Liver (tissue), 8 donors: ENCODE measurements at regions not wholly inside any gene's neighbourhood (a gene's known extent, or its start where the extent isn't known, plus 50 kb on each side); places are given as distances from the start of the nearest gene placed in this dataset.

ENCODE experiments used
- DNase-seq: peaks from one replicate; pipeline ENCODE4 v3.0.0-alpha.2; 2017; ENCODE audit warnings: low spot score
- H3K27ac ChIP-seq, 2 donors: one replicate each; pipeline ENCODE4 v1.7.0; 2013; ENCODE audit warnings: inconsistent platforms in 2 of 2, low read length in 2 of 2, control low read depth in 1 of 2, low read depth in 1 of 2, mild to moderate bottlenecking in 1 of 2
- H3K27me3 ChIP-seq, 4 donors: one replicate each; pipeline versions ENCODE4 v1.6.1 to v1.7.0; 2013; ENCODE audit warnings: low read length in 3 of 4, inconsistent platforms in 1 of 4, mild to moderate bottlenecking in 1 of 4, moderate library complexity in 1 of 4; ENCODE audit not compliant: control insufficient read depth in 4 of 4, insufficient read depth in 4 of 4
- H3K36me3 ChIP-seq, 4 donors: one replicate each; pipeline versions ENCODE4 v1.6.1 to v1.7.0; 2013; ENCODE audit warnings: low read length in 3 of 4, mild to moderate bottlenecking in 3 of 4, low read depth in 1 of 4, moderate library complexity in 1 of 4; ENCODE audit not compliant: control insufficient read depth in 4 of 4, insufficient read depth in 3 of 4
- H3K4me1 ChIP-seq, 4 donors: one replicate each; pipeline versions ENCODE4 v1.6.1 to v1.7.0; 2013; ENCODE audit warnings: low read length in 3 of 4, mild to moderate bottlenecking in 3 of 4, moderate library complexity in 1 of 4; ENCODE audit not compliant: control insufficient read depth in 4 of 4, insufficient read depth in 4 of 4
- H3K4me3 ChIP-seq, 3 donors: one replicate each; pipeline versions ENCODE4 v1.6.1 to v1.7.0; 2013; ENCODE audit warnings: low read length in 3 of 3, control low read depth in 1 of 3, low read depth in 1 of 3, mild to moderate bottlenecking in 1 of 3
- H3K9ac ChIP-seq, 2 donors: one replicate each; pipeline ENCODE4 v1.7.0; 2013; ENCODE audit warnings: low read length in 2 of 2, mild to moderate bottlenecking in 2 of 2, moderate library complexity in 2 of 2, control low read depth in 1 of 2, low read depth in 1 of 2
- H3K9me3 ChIP-seq, 4 donors: one replicate each; pipeline versions ENCODE4 v1.6.1 to v1.7.0; 2013; ENCODE audit warnings: low read length in 3 of 4; ENCODE audit not compliant: control insufficient read depth in 4 of 4
- EGR1 ChIP-seq, 2 donors: IDR thresholded peaks; 2 replicates each; pipeline ENCODE4 v1.6.1; 2016 to 2018; ENCODE audit warnings: antibody characterized with exemption in 2 of 2, low read depth in 2 of 2
- FOXA1 ChIP-seq: IDR thresholded peaks from 2 replicates; pipeline ENCODE4 v1.6.1; 2016; ENCODE audit warnings: antibody characterized with exemption
- FOXA2 ChIP-seq: IDR thresholded peaks from 2 replicates; pipeline ENCODE4 v1.6.1; 2016; ENCODE audit warnings: antibody characterized with exemption
- GABPA ChIP-seq, 2 donors: IDR thresholded peaks in 1 of 2; conservative IDR thresholded peaks in 1 of 2; 2 replicates each; pipeline ENCODE4 v1.6.1; 2016; ENCODE audit warnings: antibody characterized with exemption in 2 of 2, mild to moderate bottlenecking in 1 of 2, moderate library complexity in 1 of 2
- HNF4A ChIP-seq, 2 donors: conservative IDR thresholded peaks; 2 replicates each; pipeline ENCODE4 v1.6.1; 2016; ENCODE audit warnings: antibody characterized with exemption in 2 of 2, mild to moderate bottlenecking in 2 of 2
- HNF4G ChIP-seq: IDR thresholded peaks from 2 replicates; pipeline ENCODE4 v1.6.1; 2016; ENCODE audit warnings: antibody characterized with exemption
- JUND ChIP-seq, 2 donors: IDR thresholded peaks; 2 replicates each; pipeline ENCODE4 v1.6.1; 2016; ENCODE audit warnings: antibody characterized with exemption in 2 of 2
- NR2F2 ChIP-seq: IDR thresholded peaks from 2 replicates; pipeline ENCODE4 v1.6.1; 2016; ENCODE audit warnings: antibody characterized with exemption
- RAD21 ChIP-seq, 2 donors: IDR thresholded peaks; 2 replicates each; pipeline ENCODE4 v1.6.1; 2016; ENCODE audit warnings: antibody characterized with exemption in 2 of 2, mild to moderate bottlenecking in 2 of 2
- RXRA ChIP-seq, 2 donors: IDR thresholded peaks; 2 replicates each; pipeline ENCODE4 v1.6.1; 2017 to 2018; ENCODE audit warnings: antibody characterized with exemption in 2 of 2, mild to moderate bottlenecking in 1 of 2
- SP1 ChIP-seq: IDR thresholded peaks from 2 replicates; pipeline ENCODE4 v1.6.1; 2018; ENCODE audit warnings: antibody characterized with exemption, mild to moderate bottlenecking
- TAF1 ChIP-seq: conservative IDR thresholded peaks from 2 replicates; pipeline ENCODE4 v1.6.1; 2016; ENCODE audit warnings: antibody characterized with exemption, mild to moderate bottlenecking
- YY1 ChIP-seq: IDR thresholded peaks from 2 replicates; pipeline ENCODE4 v1.6.1; 2016; ENCODE audit warnings: antibody characterized with exemption, mild to moderate bottlenecking
- WGBS: extraction: QIAGEN DNeasy Blood & Tissue Kit; methylation state at CpG from one replicate; pipeline ENCODE4 v1.1.7; 2013; 5-methylcytosine and 5-hydroxymethylcytosine counted together
- TF ChIP-seq, protein P1 (sequence below): IDR thresholded peaks from 2 replicates; pipeline ENCODE4 v1.6.1; 2016; ENCODE audit warnings: antibody characterized with exemption
- TF ChIP-seq, protein P2 (sequence below): IDR thresholded peaks from 2 replicates; pipeline ENCODE4 v1.6.1; 2016; ENCODE audit warnings: antibody characterized with exemption, mild to moderate bottlenecking
- TF ChIP-seq, protein P3 (sequence below): IDR thresholded peaks from 2 replicates; pipeline ENCODE4 v1.6.1; 2016; ENCODE audit warnings: antibody characterized with exemption
- TF ChIP-seq, protein P4 (sequence below): fragments of 150-350 bp; IDR thresholded peaks from 2 replicates; pipeline ENCODE4 v1.5.1; 2017; ENCODE audit warnings: improper control_type of control experiment, low read depth, low read length; ENCODE audit not compliant: missing input control
- TF ChIP-seq, protein P5 (sequence below): IDR thresholded peaks from 2 replicates; pipeline ENCODE4 v1.6.1; 2016; ENCODE audit warnings: antibody characterized with exemption
- donor health status: healthy.
- donor health status: healthy.
- donor health status: healthy.
- donor health status: healthy.
- donor health status: healthy.

DNA sequence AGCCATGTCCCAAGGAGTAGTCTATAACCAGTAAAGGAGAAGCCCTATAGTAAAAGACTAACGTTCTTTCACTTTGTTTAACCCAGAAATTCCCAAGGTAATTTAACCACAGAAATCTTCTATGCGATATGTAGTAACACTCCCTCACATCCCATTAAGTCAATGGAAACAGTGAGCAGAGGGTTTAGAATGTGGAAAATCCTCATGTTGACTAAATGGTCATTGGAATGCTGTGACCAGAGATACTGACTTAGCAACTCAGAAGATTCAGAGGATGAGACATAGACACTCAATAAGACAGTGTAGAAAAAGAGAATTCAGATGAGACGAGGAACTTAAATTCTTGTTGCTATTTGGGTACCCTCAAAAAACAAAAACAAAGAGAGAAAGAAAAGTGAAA is 562.2 kb upstream of the NOX3 start:
- H3K36me3 ChIP-seq: no peaks in the 10 kb centered on the region
- H3K9me3 ChIP-seq: no peaks in the 10 kb centered on the region
- H3K27ac ChIP-seq: no peak overlapping the region
- no peak for DNase-seq
- no peak overlapping the region for H3K4me3 ChIP-seq
- TF ChIP-seq FOXA2 (no peak), GABPA (IDR thresholded peaks at IDR 0.05 in 1 of 2, conservative IDR thresholded peaks at IDR 0.05 in 1 of 2) (no peak), SP1 (no peak), HNF4A (conservative IDR thresholded peaks at IDR 0.05) (no peak), JUND (IDR thresholded peaks at IDR 0.05) (no peak), RXRA (IDR thresholded peaks at IDR 0.05) (no peak), RAD21 (IDR thresholded peaks at IDR 0.05) (no peak), NR2F2 (no peak), EGR1 (IDR thresholded peaks at IDR 0.05; ENCODE audit: low read depth in 2 of 2) (no peak), HNF4G (no peak), YY1 (no peak), FOXA1 (no peak), TAF1 (no peak)
- TF ChIP-seq, protein P1, sequence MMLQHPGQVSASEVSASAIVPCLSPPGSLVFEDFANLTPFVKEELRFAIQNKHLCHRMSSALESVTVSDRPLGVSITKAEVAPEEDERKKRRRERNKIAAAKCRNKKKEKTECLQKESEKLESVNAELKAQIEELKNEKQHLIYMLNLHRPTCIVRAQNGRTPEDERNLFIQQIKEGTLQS: no peak
- TF ChIP-seq, protein P2, sequence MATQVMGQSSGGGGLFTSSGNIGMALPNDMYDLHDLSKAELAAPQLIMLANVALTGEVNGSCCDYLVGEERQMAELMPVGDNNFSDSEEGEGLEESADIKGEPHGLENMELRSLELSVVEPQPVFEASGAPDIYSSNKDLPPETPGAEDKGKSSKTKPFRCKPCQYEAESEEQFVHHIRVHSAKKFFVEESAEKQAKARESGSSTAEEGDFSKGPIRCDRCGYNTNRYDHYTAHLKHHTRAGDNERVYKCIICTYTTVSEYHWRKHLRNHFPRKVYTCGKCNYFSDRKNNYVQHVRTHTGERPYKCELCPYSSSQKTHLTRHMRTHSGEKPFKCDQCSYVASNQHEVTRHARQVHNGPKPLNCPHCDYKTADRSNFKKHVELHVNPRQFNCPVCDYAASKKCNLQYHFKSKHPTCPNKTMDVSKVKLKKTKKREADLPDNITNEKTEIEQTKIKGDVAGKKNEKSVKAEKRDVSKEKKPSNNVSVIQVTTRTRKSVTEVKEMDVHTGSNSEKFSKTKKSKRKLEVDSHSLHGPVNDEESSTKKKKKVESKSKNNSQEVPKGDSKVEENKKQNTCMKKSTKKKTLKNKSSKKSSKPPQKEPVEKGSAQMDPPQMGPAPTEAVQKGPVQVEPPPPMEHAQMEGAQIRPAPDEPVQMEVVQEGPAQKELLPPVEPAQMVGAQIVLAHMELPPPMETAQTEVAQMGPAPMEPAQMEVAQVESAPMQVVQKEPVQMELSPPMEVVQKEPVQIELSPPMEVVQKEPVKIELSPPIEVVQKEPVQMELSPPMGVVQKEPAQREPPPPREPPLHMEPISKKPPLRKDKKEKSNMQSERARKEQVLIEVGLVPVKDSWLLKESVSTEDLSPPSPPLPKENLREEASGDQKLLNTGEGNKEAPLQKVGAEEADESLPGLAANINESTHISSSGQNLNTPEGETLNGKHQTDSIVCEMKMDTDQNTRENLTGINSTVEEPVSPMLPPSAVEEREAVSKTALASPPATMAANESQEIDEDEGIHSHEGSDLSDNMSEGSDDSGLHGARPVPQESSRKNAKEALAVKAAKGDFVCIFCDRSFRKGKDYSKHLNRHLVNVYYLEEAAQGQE: no peak
- TF ChIP-seq, protein P3, sequence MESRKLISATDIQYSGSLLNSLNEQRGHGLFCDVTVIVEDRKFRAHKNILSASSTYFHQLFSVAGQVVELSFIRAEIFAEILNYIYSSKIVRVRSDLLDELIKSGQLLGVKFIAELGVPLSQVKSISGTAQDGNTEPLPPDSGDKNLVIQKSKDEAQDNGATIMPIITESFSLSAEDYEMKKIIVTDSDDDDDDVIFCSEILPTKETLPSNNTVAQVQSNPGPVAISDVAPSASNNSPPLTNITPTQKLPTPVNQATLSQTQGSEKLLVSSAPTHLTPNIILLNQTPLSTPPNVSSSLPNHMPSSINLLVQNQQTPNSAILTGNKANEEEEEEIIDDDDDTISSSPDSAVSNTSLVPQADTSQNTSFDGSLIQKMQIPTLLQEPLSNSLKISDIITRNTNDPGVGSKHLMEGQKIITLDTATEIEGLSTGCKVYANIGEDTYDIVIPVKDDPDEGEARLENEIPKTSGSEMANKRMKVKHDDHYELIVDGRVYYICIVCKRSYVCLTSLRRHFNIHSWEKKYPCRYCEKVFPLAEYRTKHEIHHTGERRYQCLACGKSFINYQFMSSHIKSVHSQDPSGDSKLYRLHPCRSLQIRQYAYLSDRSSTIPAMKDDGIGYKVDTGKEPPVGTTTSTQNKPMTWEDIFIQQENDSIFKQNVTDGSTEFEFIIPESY: no peak
- TF ChIP-seq, protein P4, sequence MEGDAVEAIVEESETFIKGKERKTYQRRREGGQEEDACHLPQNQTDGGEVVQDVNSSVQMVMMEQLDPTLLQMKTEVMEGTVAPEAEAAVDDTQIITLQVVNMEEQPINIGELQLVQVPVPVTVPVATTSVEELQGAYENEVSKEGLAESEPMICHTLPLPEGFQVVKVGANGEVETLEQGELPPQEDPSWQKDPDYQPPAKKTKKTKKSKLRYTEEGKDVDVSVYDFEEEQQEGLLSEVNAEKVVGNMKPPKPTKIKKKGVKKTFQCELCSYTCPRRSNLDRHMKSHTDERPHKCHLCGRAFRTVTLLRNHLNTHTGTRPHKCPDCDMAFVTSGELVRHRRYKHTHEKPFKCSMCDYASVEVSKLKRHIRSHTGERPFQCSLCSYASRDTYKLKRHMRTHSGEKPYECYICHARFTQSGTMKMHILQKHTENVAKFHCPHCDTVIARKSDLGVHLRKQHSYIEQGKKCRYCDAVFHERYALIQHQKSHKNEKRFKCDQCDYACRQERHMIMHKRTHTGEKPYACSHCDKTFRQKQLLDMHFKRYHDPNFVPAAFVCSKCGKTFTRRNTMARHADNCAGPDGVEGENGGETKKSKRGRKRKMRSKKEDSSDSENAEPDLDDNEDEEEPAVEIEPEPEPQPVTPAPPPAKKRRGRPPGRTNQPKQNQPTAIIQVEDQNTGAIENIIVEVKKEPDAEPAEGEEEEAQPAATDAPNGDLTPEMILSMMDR: no peak
- TF ChIP-seq, protein P5, sequence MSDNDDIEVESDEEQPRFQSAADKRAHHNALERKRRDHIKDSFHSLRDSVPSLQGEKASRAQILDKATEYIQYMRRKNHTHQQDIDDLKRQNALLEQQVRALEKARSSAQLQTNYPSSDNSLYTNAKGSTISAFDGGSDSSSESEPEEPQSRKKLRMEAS: no peak
- no peaks in the 10 kb centered on the region for H3K4me1 ChIP-seq
- H3K9ac ChIP-seq: no peak overlapping the region
- 71% methylated on average over 3 of the region's 3 CpGs for WGBS
- H3K27me3 ChIP-seq: no peaks in the 10 kb centered on the region
